ENCODE measurements at regions not wholly inside any gene's neighbourhood (a gene's known extent, or its start where the extent isn't known, plus 50 kb on each side); places are given as distances from the start of the nearest gene placed in this dataset.
"Not testable (repeated sequence)": the region's sequence is repeated elsewhere in the genome, so short reads cannot be mapped to it uniquely, and the experiment has no call there.

GRCh38 chr7:73143993-73144392, 58.2 kb upstream of the SPDYE9 start:
- CTCF ChIA-PET; DNase-seq (ENCODE audit: low read depth, low spot score); H3K4me3 ChIP-seq (ENCODE audit: low read depth, low read length); POLR2A ChIA-PET: not testable (repeated sequence)

- CTCF ChIA-PET; POLR2A ChIA-PET; H3K4me3 ChIP-seq (ENCODE audit: low read depth, low read length); DNase-seq (ENCODE audit: low read depth, low spot score): not testable (repeated sequence)
Measured at GRCh38 chr7:73137922-73138321, 52.1 kb upstream of the SPDYE9 start.
